Progenitor cell of endocrine pancreas (in vitro differentiated cells): ENCODE measurements at regions not wholly inside any gene's neighbourhood (a gene's known extent, or its start where the extent isn't known, plus 50 kb on each side); places are given as distances from the start of the nearest gene placed in this dataset.

Experiments used
- DNase-seq: peaks from one replicate; pipeline ENCODE4 v3.0.0; 2021; ENCODE audit warnings: low spot score; ENCODE audit not compliant: unreplicated experiment
- H3K27ac Mint-ChIP-seq: 2 replicates; pipeline ENCODE4 v1.8.0; 2021; ENCODE audit warnings: mild to moderate bottlenecking, moderate library complexity, mixed read lengths
- H3K27me3 Mint-ChIP-seq: 2 replicates; pipeline ENCODE4 v1.8.0; 2021; ENCODE audit warnings: mixed read lengths
- H3K36me3 Mint-ChIP-seq: 2 replicates; pipeline ENCODE4 v1.8.0; 2022; ENCODE audit warnings: mixed read lengths; ENCODE audit not compliant: insufficient read depth
- H3K4me1 Mint-ChIP-seq: 2 replicates; pipeline ENCODE4 v1.8.0; 2021; ENCODE audit warnings: low read depth, mixed read lengths
- H3K4me3 Mint-ChIP-seq: 2 replicates; pipeline ENCODE4 v1.8.0; 2021; ENCODE audit warnings: low read depth, mild to moderate bottlenecking, moderate library complexity, mixed read lengths
- H3K9me3 Mint-ChIP-seq: 2 replicates; pipeline ENCODE4 v1.8.0; 2021; ENCODE audit warnings: low read depth, mixed read lengths
- TF ChIP-seq, protein P1 (sequence below): fragments of 200-600 bp; sonication (generic); IDR thresholded peaks from one replicate; pipeline ENCODE4 v1.5.0; 2021; ENCODE audit warnings: antibody characterized with exemption, mild to moderate bottlenecking; ENCODE audit not compliant: unreplicated experiment

DNA sequence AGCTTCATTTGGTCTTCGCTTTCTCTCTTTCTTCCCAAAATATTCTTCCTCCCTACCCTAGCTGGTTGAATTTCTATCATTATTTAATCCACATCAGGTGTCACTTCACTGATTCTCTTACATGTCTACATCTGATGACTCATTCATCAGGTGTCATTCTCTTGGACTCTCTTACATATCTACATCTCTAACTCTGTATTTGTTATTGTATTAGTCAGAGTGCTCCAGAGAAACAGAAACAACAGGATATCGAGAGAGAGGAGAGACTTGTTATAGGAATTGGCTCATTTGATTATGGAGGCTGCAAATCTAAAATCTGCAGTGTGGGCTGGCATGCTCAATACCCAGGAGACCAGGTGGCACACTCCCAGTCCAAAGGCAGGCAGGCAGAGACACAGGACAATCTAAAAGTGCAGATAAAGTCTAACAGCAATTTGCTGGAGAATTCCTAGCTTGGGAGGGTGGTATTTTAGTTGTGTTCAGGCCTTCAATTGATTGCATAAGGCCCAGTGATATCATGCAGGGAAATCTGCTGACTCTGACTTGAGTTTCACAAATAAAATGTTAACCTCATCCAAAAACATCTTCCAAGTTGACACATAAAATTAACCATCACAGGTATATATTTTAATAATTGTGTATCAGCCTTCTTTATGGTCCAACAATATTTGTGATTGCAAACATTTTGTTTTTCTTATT, 541.4 kb upstream of the SLITRK5 start:
- DNase-seq, result no peak
- no peak overlapping the region for H3K4me3 Mint-ChIP-seq
- H3K4me1 Mint-ChIP-seq, result no peaks in the 10 kb centered on the region
- no peaks in the 10 kb centered on the region for H3K9me3 Mint-ChIP-seq
- TF ChIP-seq, protein P1, sequence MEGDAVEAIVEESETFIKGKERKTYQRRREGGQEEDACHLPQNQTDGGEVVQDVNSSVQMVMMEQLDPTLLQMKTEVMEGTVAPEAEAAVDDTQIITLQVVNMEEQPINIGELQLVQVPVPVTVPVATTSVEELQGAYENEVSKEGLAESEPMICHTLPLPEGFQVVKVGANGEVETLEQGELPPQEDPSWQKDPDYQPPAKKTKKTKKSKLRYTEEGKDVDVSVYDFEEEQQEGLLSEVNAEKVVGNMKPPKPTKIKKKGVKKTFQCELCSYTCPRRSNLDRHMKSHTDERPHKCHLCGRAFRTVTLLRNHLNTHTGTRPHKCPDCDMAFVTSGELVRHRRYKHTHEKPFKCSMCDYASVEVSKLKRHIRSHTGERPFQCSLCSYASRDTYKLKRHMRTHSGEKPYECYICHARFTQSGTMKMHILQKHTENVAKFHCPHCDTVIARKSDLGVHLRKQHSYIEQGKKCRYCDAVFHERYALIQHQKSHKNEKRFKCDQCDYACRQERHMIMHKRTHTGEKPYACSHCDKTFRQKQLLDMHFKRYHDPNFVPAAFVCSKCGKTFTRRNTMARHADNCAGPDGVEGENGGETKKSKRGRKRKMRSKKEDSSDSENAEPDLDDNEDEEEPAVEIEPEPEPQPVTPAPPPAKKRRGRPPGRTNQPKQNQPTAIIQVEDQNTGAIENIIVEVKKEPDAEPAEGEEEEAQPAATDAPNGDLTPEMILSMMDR, result no peak
- no peaks in the 10 kb centered on the region for H3K36me3 Mint-ChIP-seq
- no peaks in the 10 kb centered on the region for H3K27me3 Mint-ChIP-seq
- peak overlapping the region; percentile 38 for H3K27ac Mint-ChIP-seq

DNA sequence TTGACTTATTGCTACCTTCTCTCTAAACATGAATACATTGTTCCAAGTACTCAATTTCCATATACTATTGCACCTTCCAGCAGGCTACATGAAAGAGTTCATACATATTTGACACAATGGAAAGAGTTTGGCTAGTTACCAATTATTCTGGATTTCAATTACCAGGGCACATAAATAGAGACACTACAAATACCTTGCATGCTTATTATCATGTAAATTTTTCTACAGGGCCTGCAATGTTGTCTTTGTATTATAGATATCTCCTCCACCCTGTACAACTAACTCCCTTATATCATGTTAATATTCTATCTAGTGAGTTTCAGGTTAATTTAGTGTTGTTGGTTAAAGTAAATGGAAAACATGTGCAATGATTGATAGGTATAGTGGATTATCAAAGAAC, 540.7 kb upstream of the SLITRK5 start:
- Mint-ChIP-seq H3K27me3 (no peaks in the 10 kb centered on the region), H3K27ac (no peak overlapping the region), H3K4me3 (no peak overlapping the region), H3K4me1 (no peaks in the 10 kb centered on the region), H3K9me3 (no peaks in the 10 kb centered on the region), H3K36me3 (no peaks in the 10 kb centered on the region)
- DNase-seq, result no peak
- TF ChIP-seq, protein P1, result no peak

DNA sequence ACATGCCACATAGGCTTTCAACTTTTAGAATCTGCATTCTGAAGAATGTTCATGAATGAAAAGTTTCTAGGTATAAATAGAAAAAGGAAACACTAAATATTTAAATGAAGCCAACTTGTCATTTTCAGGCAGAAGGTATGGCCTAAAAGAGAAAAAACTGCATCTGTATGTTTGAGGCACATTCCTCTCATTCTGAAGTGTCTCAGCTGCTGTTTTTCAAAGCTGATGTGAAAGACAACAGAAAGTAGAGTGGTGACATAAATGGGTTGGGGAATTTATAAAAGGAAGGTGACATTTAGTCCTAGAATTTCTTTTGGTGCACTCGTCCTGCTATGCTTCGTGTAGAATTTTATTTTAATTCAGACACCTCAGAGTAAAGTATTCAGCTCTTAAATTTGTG, 539.6 kb upstream of the SLITRK5 start:
- TF ChIP-seq, protein P1, result no peak

DNA sequence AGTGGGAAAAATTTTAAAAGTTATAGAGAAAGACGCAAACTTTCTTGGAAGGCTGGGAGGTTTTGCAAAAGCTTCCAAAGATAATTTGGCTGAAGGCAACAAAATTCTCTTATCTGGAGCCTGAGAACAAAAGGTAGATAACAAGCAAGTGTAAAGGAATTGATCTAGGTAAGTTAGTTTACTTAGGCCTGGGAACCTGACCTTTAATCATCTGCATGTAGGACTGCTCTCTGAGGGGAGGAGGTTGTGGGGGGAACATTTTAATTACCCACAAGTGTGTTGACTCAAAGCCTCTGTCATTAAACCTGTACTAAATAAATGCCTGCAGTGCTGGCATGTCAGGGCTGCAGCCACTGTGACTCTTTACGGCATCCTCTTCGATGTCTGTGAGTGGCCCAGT, 532.3 kb upstream of the SLITRK5 start:
- no peak overlapping the region for H3K27ac Mint-ChIP-seq
- peaks cover 1% of the 10 kb centered on the region for H3K36me3 Mint-ChIP-seq
- TF ChIP-seq, protein P1, result no peak
- H3K9me3 Mint-ChIP-seq, result peaks cover 32% of the 10 kb centered on the region
- no peak for DNase-seq
- no peaks in the 10 kb centered on the region for H3K4me1 Mint-ChIP-seq
- H3K27me3 Mint-ChIP-seq, result no peaks in the 10 kb centered on the region
- no peak overlapping the region for H3K4me3 Mint-ChIP-seq

More for the DNA sequence above, 539.6 kb upstream of the SLITRK5 start:
- no peaks in the 10 kb centered on the region for H3K27me3 Mint-ChIP-seq
- no peak for DNase-seq
- H3K27ac Mint-ChIP-seq, result no peak overlapping the region
- H3K36me3 Mint-ChIP-seq, result no peaks in the 10 kb centered on the region
- no peaks in the 10 kb centered on the region for H3K4me1 Mint-ChIP-seq
- no peak overlapping the region for H3K4me3 Mint-ChIP-seq
- no peaks in the 10 kb centered on the region for H3K9me3 Mint-ChIP-seq

DNA sequence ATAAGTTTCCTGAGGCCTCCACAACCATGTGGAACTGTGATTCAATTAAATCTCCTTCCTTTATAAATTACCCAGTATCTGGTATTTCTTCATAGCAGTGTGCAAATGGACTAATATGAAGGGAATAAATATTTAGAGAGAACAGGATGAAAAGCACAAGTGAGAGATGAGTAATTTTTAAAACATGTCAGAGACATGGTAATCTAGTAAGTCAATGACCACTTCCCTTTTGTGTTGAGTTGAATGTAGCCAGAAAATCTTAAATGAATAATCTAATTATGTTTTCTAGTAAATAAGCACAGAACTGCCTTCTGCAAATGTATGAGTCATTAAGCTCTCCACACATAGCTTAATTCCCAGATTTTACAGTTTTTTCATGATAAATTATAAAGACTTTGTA, 524.1 kb upstream of the SLITRK5 start:
- Mint-ChIP-seq H3K9me3 (peaks cover 3% of the 10 kb centered on the region), H3K36me3 (no peaks in the 10 kb centered on the region), H3K27ac (no peak overlapping the region), H3K27me3 (no peaks in the 10 kb centered on the region), H3K4me1 (no peaks in the 10 kb centered on the region), H3K4me3 (no peak overlapping the region)
- TF ChIP-seq, protein P1, result no peak
- no peak for DNase-seq
